GM10266 (cell line): ENCODE measurements at regions not wholly inside any gene's neighbourhood (a gene's known extent, or its start where the extent isn't known, plus 50 kb on each side); places are given as distances from the start of the nearest gene placed in this dataset.

Source experiments
- DNase-seq: peaks from one replicate; pipeline ENCODE4 v3.0.0; 2012; ENCODE audit errors: extremely low spot score
- TF ChIP-seq, protein P1 (sequence below): IDR thresholded peaks from 2 replicates; pipeline ENCODE4 v1.5.1; 2012; ENCODE audit warnings: mild to moderate bottlenecking, low read depth; ENCODE audit not compliant: control insufficient read depth, insufficient read depth; ENCODE audit errors: missing control alignments

DNA sequence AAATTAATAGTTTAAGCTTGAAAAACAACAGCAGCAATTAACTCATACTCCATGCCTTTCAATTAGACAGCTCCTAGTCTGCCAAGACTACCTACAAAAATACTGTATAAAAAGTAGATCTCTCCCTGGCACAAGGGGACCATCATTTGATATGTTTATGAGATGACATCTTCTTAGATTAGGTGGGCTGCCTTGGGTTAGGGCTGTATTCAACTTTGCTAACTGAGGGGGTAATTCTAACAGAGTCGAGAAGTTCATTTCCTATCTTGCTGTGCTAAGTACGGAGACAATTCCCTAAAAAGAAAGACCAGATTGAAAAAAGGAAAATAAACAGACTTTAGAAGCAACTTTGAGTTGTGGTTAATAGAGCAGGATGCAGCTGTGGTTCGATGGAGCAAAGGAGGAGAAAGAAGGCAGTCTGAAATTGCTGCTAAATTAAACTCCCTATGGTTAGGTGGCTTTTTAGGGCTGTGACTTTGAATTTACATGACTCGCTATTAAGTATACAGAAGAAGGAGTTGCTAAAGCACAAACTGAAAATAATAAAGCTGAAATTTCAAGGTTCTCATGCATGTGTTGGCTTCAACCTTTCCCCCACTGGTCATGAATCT lies 75.4 kb downstream of the CDC7 start:
- TF ChIP-seq, protein P1, sequence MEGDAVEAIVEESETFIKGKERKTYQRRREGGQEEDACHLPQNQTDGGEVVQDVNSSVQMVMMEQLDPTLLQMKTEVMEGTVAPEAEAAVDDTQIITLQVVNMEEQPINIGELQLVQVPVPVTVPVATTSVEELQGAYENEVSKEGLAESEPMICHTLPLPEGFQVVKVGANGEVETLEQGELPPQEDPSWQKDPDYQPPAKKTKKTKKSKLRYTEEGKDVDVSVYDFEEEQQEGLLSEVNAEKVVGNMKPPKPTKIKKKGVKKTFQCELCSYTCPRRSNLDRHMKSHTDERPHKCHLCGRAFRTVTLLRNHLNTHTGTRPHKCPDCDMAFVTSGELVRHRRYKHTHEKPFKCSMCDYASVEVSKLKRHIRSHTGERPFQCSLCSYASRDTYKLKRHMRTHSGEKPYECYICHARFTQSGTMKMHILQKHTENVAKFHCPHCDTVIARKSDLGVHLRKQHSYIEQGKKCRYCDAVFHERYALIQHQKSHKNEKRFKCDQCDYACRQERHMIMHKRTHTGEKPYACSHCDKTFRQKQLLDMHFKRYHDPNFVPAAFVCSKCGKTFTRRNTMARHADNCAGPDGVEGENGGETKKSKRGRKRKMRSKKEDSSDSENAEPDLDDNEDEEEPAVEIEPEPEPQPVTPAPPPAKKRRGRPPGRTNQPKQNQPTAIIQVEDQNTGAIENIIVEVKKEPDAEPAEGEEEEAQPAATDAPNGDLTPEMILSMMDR, result no peak
- DNase-seq, result no peak

DNA sequence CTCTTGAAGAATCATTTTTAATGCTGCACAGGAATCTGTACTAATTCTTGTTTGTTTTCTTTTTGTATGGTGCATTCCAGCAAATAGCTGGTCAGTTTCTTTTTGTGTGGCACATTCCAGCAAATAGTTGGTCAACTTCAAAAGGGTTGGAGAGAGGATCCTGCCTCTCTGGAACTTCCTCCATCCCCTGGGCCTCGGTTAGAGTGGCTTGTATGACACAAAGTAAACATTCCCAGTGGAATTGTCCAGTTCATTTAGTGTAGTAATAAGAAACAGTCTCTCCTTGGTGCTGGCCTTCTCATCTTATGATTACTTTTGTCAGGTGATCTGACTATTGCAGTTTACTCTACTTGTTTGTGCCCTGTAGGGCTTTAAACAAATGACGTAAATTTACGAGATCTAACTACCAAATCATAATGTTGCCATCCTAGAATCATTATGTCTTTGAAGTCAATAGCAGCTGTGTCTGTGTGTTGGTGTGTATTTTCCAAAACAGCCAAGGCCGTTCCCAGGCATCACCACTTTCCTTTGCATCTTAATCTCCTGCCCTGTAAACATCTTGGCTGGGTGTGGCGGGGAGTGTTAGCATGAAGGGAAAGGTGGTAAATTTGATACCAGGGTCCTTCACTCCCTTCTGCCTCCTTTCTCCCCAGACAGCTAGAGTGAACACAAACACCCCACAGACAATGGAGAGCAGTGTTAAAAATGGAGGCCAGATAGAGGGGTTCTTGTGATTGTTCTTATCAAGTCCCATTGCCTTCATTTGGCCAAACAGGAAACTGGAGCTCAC lies 77.9 kb downstream of the CDC7 start:
- DNase-seq, result no peak
- TF ChIP-seq, protein P1, result no peak

DNA sequence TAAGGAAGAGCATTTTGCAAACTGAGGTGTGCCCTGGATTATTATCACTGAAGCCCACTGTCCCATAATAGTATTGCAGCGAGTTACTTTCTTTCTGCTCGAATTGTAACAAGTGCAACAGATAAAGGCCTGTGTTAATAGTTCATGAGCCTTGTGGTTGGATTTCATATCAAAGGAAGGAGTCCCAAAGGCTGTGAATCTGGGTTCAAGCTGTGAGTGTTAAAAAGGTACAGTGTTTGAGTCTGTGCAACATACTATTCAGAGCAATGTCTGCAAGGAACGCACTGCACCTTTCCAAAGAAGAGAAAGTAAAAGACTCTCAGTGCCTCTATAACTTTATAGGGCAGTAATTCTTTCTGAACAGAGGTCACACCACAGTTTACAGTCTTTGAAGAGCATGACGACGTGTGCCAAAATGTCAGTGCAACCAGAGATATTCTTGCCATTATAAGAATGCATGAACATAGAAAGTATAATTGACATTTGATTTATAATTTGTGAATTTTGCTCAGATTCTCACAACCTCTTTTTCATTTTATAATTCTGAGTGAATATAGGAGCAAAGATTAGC lies 79.1 kb downstream of the CDC7 start:
- no peak for DNase-seq
- TF ChIP-seq, protein P1, result no peak

DNA sequence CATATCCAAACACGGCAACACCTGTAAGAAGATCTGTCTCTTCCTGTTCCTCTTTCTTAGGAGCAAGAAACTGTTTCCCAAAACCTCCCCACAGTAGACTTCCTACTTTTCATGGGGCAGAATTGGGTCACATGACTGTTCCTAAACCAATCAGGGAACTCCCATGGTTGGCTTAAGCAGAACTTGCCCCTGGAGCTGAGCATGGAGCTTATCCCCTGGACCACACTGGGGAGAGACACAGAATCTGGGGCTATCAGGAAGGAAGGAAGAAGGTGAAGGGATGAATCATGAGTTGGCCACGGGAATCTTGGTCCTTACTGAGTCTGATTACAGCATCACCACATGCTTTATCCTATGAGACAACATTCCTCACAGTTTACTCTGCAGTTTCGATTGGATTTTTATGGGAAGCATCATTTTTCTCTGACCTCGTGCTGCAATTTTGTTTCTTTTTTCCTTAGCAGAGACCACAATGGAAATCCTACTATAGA lies 81.8 kb downstream of the CDC7 start:
- no peak for DNase-seq
- TF ChIP-seq, protein P1, result no peak

DNA sequence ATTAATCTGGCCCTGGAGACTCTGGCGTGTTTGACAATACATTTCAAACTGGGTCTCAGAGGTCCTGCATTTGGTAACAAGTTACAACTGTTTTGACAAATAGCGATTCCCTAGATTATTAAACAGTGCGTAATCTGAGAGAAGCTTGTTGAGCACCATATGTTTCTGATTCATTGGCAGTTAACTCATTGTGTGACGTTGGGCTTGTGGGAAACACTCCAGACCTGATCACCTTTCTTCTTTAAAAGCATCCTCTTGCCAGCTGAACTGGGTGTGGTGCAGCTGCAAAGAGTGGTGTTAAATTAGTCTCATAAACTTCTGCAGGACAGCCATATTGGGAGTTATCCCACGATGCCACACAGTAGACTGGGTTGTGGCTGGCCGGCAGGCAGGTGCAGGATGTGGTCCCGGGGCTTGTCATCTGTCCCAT lies 82.7 kb downstream of the CDC7 start:
- DNase-seq, result no peak

DNA sequence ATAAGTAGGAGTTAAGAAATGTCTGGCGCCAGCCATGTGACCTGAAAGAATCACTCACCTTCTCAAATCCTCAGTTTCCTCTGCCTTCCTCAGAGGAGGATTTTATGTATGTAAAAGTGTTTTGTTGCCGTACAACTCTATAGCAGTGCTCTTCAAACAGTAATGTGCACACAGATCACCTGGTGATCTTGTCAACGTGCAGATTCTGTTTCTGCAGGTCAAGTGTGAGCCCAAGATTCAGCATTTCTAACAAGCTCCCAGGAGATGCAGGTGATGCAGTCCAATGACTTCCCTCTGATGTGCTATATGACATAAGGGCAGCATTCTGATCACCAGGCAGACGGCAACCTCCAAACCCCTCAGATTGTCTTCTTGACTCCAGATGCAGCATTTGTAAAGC lies 83.7 kb downstream of the CDC7 start:
- no peak for DNase-seq
- TF ChIP-seq, protein P1, result no peak

More for the DNA sequence above, 82.7 kb downstream of the CDC7 start:
- TF ChIP-seq, protein P1, result no peak
